Aorta (tissue), 5 donors: ENCODE measurements at regions not wholly inside any gene's neighbourhood (a gene's known extent, or its start where the extent isn't known, plus 50 kb on each side); places are given as distances from the start of the nearest gene placed in this dataset.

Source experiments
- ATAC-seq: fragments of 200-7000 bp; cut with Tn5 transposase; one replicate; pipeline ENCODE4 v1.9.1; 2022; ENCODE audit warnings: moderate library complexity; ENCODE audit not compliant: low FRiP score
- DNase-seq, 2 donors: peaks; one replicate each; pipeline ENCODE4 v3.0.0-alpha.2; 2020
- H3K27ac ChIP-seq, 2 donors: one replicate each; pipeline ENCODE4 v1.5.1; 2013; ENCODE audit warnings: low read length in 2 of 2, mild to moderate bottlenecking in 2 of 2, moderate library complexity in 2 of 2, control low read depth in 1 of 2, inconsistent platforms in 1 of 2, low read depth in 1 of 2
- H3K27me3 ChIP-seq, 2 donors: one replicate each; pipeline ENCODE4 v1.6.1; 2013; ENCODE audit warnings: control low read depth in 1 of 2, low read length in 1 of 2, mild to moderate bottlenecking in 1 of 2, moderate library complexity in 1 of 2; ENCODE audit not compliant: insufficient read depth in 2 of 2, control insufficient read depth in 1 of 2
- H3K36me3 ChIP-seq, 2 donors: one replicate each; pipeline ENCODE4 v1.6.1; 2013; ENCODE audit warnings: control low read depth in 1 of 2, low read length in 1 of 2, mild to moderate bottlenecking in 1 of 2; ENCODE audit not compliant: insufficient read depth in 2 of 2, control insufficient read depth in 1 of 2
- H3K4me1 ChIP-seq, 2 donors: one replicate each; pipeline ENCODE4 v1.6.1; 2013; ENCODE audit warnings: low read length in 2 of 2, control low read depth in 1 of 2, mild to moderate bottlenecking in 1 of 2, moderate library complexity in 1 of 2; ENCODE audit not compliant: insufficient read depth in 2 of 2, control insufficient read depth in 1 of 2
- H3K4me3 ChIP-seq, 2 donors: one replicate each; pipeline ENCODE4 v1.5.1; 2013; ENCODE audit warnings: low read length in 2 of 2, control low read depth in 1 of 2, mild to moderate bottlenecking in 1 of 2
- H3K9me3 ChIP-seq: one replicate; pipeline ENCODE4 v1.6.1; 2013; ENCODE audit warnings: mild to moderate bottlenecking, low read length; ENCODE audit not compliant: control insufficient read depth
- WGBS, 2 donors: extraction: QIAGEN DNeasy Blood & Tissue Kit; methylation state at CpG; one replicate each; pipeline ENCODE4 v1.1.7; 2013; 5-methylcytosine and 5-hydroxymethylcytosine counted together
- intact Hi-C, 2 donors: fragments of 100-400 bp; cut with DNase I; formaldehyde crosslinking; loops; one replicate each; pipeline versions ENCODE4 v1.14.2 to v1.15.0; 2022
- donor health status: healthy with polysubstance abuse.
- donor health status: Bipolar disorder and iron deficiency.
- donor health status: DM: no; HTN: no; CAD: no.
- donor health status: DM: no; HTN: no; CAD: no.
- donor health status: DM: yes; HTN: yes; CAD: no.

- Histone ChIP-seq H3K4me1 (no peaks in the 10 kb centered on the region), H3K27ac (no peak overlapping the region), H3K4me3 (no peak overlapping the region), H3K36me3 (no peaks in the 10 kb centered on the region), H3K27me3 (no peaks in the 10 kb centered on the region), H3K9me3 (peaks cover 2% of the 10 kb centered on the region)
- intact Hi-C loops = no loop called here
- ATAC-seq = no peak
- no peak for DNase-seq
- WGBS, 2 donors = 76 to 79% methylated on average over 2 of the region's 2 CpGs
Measured at GRCh38 chr1:188382851-188383250, 1554.1 kb downstream of the PLA2G4A start.

- Histone ChIP-seq H3K27me3 (no peaks in the 10 kb centered on the region), H3K27ac (no peak overlapping the region), H3K36me3 (no peaks in the 10 kb centered on the region), H3K4me3 (no peak overlapping the region), H3K9me3 (peaks cover 2% of the 10 kb centered on the region), H3K4me1 (no peaks in the 10 kb centered on the region)
- ATAC-seq (no peak), DNase-seq (no peak)
- intact Hi-C loops = no loop called here
- WGBS, 2 donors = 39 to 43% methylated on average over 5 of the region's 5 CpGs
Measured at GRCh38 chr1:188386161-188386560, 1557.4 kb downstream of the PLA2G4A start.

- Histone ChIP-seq H3K27ac (no peak overlapping the region), H3K4me3 (no peak overlapping the region), H3K27me3 (no peaks in the 10 kb centered on the region), H3K4me1 (no peaks in the 10 kb centered on the region), H3K36me3 (no peaks in the 10 kb centered on the region), H3K9me3 (peaks cover 2% of the 10 kb centered on the region)
- no peak for ATAC-seq
- intact Hi-C loops = no loop called here
- DNase-seq = no peak
- WGBS, 2 donors = 62 to 72% methylated on average over 3 of the region's 3 CpGs
Measured at GRCh38 chr1:188386666-188387065, 1557.9 kb downstream of the PLA2G4A start.

- DNase-seq (no peak), ATAC-seq (no peak)
- Histone ChIP-seq H3K4me1 (no peaks in the 10 kb centered on the region), H3K27ac (no peak overlapping the region), H3K36me3 (no peaks in the 10 kb centered on the region), H3K4me3 (no peak overlapping the region), H3K9me3 (no peaks in the 10 kb centered on the region), H3K27me3 (no peaks in the 10 kb centered on the region)
- intact Hi-C loops = no loop called here
- WGBS, 2 donors = 88 to 97% methylated on average over 1 of the region's 1 CpG
Measured at GRCh38 chr1:188394677-188395076, 1565.9 kb downstream of the PLA2G4A start.

GRCh38 chr1:188397521-188397920 lies 1568.8 kb downstream of the PLA2G4A start:
- DNase-seq (no peak), ATAC-seq (no peak)
- Histone ChIP-seq H3K9me3 (no peaks in the 10 kb centered on the region), H3K27ac (no peak overlapping the region), H3K4me3 (no peak overlapping the region), H3K36me3 (no peaks in the 10 kb centered on the region), H3K27me3 (no peaks in the 10 kb centered on the region), H3K4me1 (no peaks in the 10 kb centered on the region)
- intact Hi-C loops = no loop called here
- WGBS, 2 donors = 90 to 96% methylated on average over 2 of the region's 2 CpGs

- Histone ChIP-seq H3K27me3 (no peaks in the 10 kb centered on the region), H3K4me3 (no peak overlapping the region), H3K27ac (no peak overlapping the region), H3K9me3 (no peaks in the 10 kb centered on the region), H3K36me3 (no peaks in the 10 kb centered on the region), H3K4me1 (no peaks in the 10 kb centered on the region)
- WGBS, 2 donors = 47 to 70% methylated on average over 3 of the region's 3 CpGs
- intact Hi-C loops = no loop called here
- DNase-seq = no peak
- ATAC-seq = no peak
Measured at GRCh38 chr1:188402986-188403385, 1574.2 kb downstream of the PLA2G4A start.

GRCh38 chr1:188406636-188407035 lies 1577.9 kb downstream of the PLA2G4A start:
- Histone ChIP-seq H3K27me3 (no peaks in the 10 kb centered on the region), H3K36me3 (no peaks in the 10 kb centered on the region), H3K4me3 (no peak overlapping the region), H3K9me3 (no peaks in the 10 kb centered on the region), H3K4me1 (no peaks in the 10 kb centered on the region), H3K27ac (no peak overlapping the region)
- DNase-seq = no peak
- intact Hi-C loops = no loop called here
- no peak for ATAC-seq
- WGBS, 2 donors = 73 to 76% methylated on average over 2 of the region's 2 CpGs

GRCh38 chr1:188420177-188420576 lies 1591.4 kb downstream of the PLA2G4A start:
- no peak overlapping the region for H3K27ac ChIP-seq
- intact Hi-C loops = no loop called here
- H3K36me3 ChIP-seq = no peaks in the 10 kb centered on the region
- DNase-seq (no peak), ATAC-seq (no peak)
- no peaks in the 10 kb centered on the region for H3K27me3 ChIP-seq
- H3K9me3 ChIP-seq = no peaks in the 10 kb centered on the region
- H3K4me1 ChIP-seq = no peaks in the 10 kb centered on the region
- WGBS, 2 donors = 90 to 92% methylated on average over 1 of the region's 1 CpG
- no peak overlapping the region for H3K4me3 ChIP-seq

- ATAC-seq = no peak
- H3K36me3 ChIP-seq = no peaks in the 10 kb centered on the region
- no peak overlapping the region for H3K4me3 ChIP-seq
- WGBS, 2 donors = 68% methylated on average over 1 of the region's 1 CpG
- no peaks in the 10 kb centered on the region for H3K4me1 ChIP-seq
- H3K9me3 ChIP-seq = no peaks in the 10 kb centered on the region
- no peak overlapping the region for H3K27ac ChIP-seq
- no peaks in the 10 kb centered on the region for H3K27me3 ChIP-seq
- intact Hi-C loops = no loop called here
- DNase-seq = no peak
Measured at GRCh38 chr1:188423073-188423472, 1594.3 kb downstream of the PLA2G4A start.
